ENCODE measurements at regions not wholly inside any gene's neighbourhood (a gene's known extent, or its start where the extent isn't known, plus 50 kb on each side); places are given as distances from the start of the nearest gene placed in this dataset.

DNA sequence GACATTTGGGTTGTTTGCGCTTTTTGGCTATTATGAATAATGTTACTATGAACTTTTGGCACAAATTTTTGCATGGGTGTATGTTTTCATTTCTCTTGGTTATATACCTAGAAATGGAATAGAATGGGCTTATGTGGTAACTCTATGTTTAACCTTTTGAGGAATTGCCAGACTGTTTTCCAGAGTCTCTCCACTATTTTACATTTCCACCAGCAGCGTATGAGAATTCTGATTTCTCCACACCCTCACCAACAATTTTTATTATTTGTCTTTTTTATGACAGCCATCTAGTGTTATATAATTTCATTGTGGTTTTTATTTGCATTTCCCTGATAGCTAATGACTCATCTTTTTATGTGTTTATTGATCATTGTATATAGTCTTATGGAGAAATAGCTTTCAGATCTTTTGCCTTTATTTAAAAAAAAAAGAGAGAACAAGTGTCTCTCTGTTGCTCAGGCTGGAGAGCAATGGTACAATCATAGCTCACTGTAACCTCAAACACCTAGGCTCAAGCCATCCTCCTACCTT, 247.2 kb downstream of the OPA1 start:
- TF ChIP-seq, protein P1, sequence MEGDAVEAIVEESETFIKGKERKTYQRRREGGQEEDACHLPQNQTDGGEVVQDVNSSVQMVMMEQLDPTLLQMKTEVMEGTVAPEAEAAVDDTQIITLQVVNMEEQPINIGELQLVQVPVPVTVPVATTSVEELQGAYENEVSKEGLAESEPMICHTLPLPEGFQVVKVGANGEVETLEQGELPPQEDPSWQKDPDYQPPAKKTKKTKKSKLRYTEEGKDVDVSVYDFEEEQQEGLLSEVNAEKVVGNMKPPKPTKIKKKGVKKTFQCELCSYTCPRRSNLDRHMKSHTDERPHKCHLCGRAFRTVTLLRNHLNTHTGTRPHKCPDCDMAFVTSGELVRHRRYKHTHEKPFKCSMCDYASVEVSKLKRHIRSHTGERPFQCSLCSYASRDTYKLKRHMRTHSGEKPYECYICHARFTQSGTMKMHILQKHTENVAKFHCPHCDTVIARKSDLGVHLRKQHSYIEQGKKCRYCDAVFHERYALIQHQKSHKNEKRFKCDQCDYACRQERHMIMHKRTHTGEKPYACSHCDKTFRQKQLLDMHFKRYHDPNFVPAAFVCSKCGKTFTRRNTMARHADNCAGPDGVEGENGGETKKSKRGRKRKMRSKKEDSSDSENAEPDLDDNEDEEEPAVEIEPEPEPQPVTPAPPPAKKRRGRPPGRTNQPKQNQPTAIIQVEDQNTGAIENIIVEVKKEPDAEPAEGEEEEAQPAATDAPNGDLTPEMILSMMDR (IDR thresholded peaks at IDR 0.05; ENCODE audit: low read depth, low read length), result no peak
- TF ChIP-seq, protein P2, sequence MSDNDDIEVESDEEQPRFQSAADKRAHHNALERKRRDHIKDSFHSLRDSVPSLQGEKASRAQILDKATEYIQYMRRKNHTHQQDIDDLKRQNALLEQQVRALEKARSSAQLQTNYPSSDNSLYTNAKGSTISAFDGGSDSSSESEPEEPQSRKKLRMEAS (IDR thresholded peaks at IDR 0.05; ENCODE audit: low read depth, low read length), result no peak
- TF ChIP-seq POLR2A (IDR thresholded peaks at IDR 0.05; ENCODE audit: extremely low read depth, insufficient read length), result no peak
